CD4-positive, alpha-beta T cell (primary cell): ENCODE measurements at regions not wholly inside any gene's neighbourhood (a gene's known extent, or its start where the extent isn't known, plus 50 kb on each side); places are given as distances from the start of the nearest gene placed in this dataset.
"Not testable (repeated sequence)": the region's sequence is repeated elsewhere in the genome, so short reads cannot be mapped to it uniquely, and the experiment has no call there.

ENCODE experiments used
- ATAC-seq: fragments of 200-7000 bp; cut with Tn5 transposase; one replicate; pipeline ENCODE4 v1.10.0; 2022; ENCODE audit warnings: mild to moderate bottlenecking; ENCODE audit not compliant: poor library complexity
- CTCF ChIA-PET: fragments of 350-600 bp; sonication (Branson Sonifier 250); formaldehyde crosslinking; loops from one replicate; lab custom pipeline; 2021; ENCODE audit warnings: antibody characterized with exemption, inconsistent platforms; lab: Charles Lee
- POLR2A ChIA-PET: fragments of 350-600 bp; sonication (Branson Sonifier 250); formaldehyde crosslinking; loops from one replicate; lab custom pipeline; 2021; ENCODE audit warnings: antibody characterized with exemption, inconsistent platforms; lab: Charles Lee
- DNase-seq, 14 experiments: peaks; one replicate each; pipeline ENCODE4 v3.0.0-alpha.2; 2013 to 2020; ENCODE audit warnings: mixed read lengths in 2 of 14
- H3K27ac ChIP-seq, 2 donors: one replicate each; pipeline versions ENCODE4 v1.5.1 to v1.7.0; 2013; ENCODE audit warnings: low read length in 2 of 2, low read depth in 1 of 2, mild to moderate bottlenecking in 1 of 2
- H3K27me3 ChIP-seq, 2 experiments: 1 replicate in 1 of 2; 2 replicates in 1 of 2; pipeline versions ENCODE4 v1.6.1 to v1.7.0; 2013; ENCODE audit warnings: low read length in 2 of 2, control low read depth in 1 of 2, mild to moderate bottlenecking in 1 of 2, moderate library complexity in 1 of 2; ENCODE audit not compliant: insufficient read depth in 2 of 2, control insufficient read depth in 1 of 2
- H3K36me3 ChIP-seq: one replicate; pipeline ENCODE4 v1.6.1; 2013; ENCODE audit warnings: low read length, control low read depth; ENCODE audit not compliant: insufficient read depth
- H3K4me1 ChIP-seq: one replicate; pipeline ENCODE4 v1.6.1; 2013; ENCODE audit warnings: low read length, control low read depth; ENCODE audit not compliant: insufficient read depth
- H3K4me3 ChIP-seq: one replicate; pipeline ENCODE4 v1.5.1; 2013; ENCODE audit warnings: mild to moderate bottlenecking, low read length, moderate library complexity
- H3K9me3 ChIP-seq, 2 experiments: 1 replicate in 1 of 2; 2 replicates in 1 of 2; pipeline versions ENCODE4 v1.6.1 to v1.7.0; 2013; ENCODE audit warnings: low read length in 2 of 2, mild to moderate bottlenecking in 2 of 2, control low read depth in 1 of 2, moderate library complexity in 1 of 2; ENCODE audit not compliant: control insufficient read depth in 1 of 2, insufficient read depth in 1 of 2
- H3K27ac Mint-ChIP-seq: one replicate; pipeline ENCODE4 v1.8.0; 2020; ENCODE audit warnings: mixed read lengths
- H3K27me3 Mint-ChIP-seq: one replicate; pipeline ENCODE4 v1.8.0; 2021; ENCODE audit warnings: mixed read lengths
- H3K36me3 Mint-ChIP-seq: one replicate; pipeline ENCODE4 v1.8.0; 2021; ENCODE audit warnings: low read depth, mixed read lengths
- H3K4me1 Mint-ChIP-seq: one replicate; pipeline ENCODE4 v1.8.0; 2021; ENCODE audit warnings: low read depth, mixed read lengths
- H3K4me3 Mint-ChIP-seq: one replicate; pipeline ENCODE4 v1.8.0; 2020; ENCODE audit warnings: mild to moderate bottlenecking, mixed read lengths
- H3K9me3 Mint-ChIP-seq: one replicate; pipeline ENCODE4 v1.8.0; 2020; ENCODE audit warnings: mixed read lengths
- intact Hi-C, 2 experiments: fragments of 100-400 bp; cut with DNase I in 1 of 2; cut with micrococcal nuclease in 1 of 2; formaldehyde crosslinking; loops; one replicate each; pipeline versions ENCODE4 v1.15.1 to v1.9.0; 2023 to 2025; cut with DNase I, micrococcal nuclease
- TF ChIP-seq, protein P1 (sequence below): fragments of 200-600 bp; IDR thresholded peaks from one replicate; pipeline ENCODE4 v1.8.0; 2022; ENCODE audit warnings: antibody characterized with exemption, mild to moderate bottlenecking

DNA sequence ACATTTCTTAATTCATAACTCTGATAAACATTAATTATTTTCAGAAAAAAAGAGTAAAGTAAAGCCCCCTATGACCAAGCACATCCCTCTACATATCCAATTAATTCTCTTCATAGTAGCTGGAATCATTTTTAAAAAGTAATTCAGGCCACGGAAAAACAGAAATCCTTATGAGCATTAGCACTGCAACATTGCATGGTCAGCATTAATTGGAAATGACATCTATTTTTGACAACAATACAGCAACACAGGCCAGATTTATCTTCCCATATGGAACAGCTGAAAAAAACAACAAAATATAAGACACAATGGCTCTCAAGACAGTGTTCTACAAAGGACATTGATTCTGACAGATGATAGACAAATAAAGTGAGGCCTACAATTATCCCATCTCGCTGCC, 236.6 kb downstream of the TMA16 start:
- Histone ChIP-seq H3K9me3 (peaks cover 4% of the 10 kb centered on the region in 2 experiments), H3K27ac (no peak overlapping the region), H3K4me3 (no peak overlapping the region), H3K27me3 (no peaks in the 10 kb centered on the region), H3K4me1 (no peaks in the 10 kb centered on the region), H3K36me3 (no peaks in the 10 kb centered on the region)
- Mint-ChIP-seq H3K36me3 (no peaks in the 10 kb centered on the region), H3K27me3 (peaks cover 21% of the 10 kb centered on the region), H3K9me3 (no peaks in the 10 kb centered on the region), H3K27ac (no peak overlapping the region), H3K4me3 (no peak overlapping the region), H3K4me1 (no peaks in the 10 kb centered on the region)
- TF ChIP-seq, protein P1, sequence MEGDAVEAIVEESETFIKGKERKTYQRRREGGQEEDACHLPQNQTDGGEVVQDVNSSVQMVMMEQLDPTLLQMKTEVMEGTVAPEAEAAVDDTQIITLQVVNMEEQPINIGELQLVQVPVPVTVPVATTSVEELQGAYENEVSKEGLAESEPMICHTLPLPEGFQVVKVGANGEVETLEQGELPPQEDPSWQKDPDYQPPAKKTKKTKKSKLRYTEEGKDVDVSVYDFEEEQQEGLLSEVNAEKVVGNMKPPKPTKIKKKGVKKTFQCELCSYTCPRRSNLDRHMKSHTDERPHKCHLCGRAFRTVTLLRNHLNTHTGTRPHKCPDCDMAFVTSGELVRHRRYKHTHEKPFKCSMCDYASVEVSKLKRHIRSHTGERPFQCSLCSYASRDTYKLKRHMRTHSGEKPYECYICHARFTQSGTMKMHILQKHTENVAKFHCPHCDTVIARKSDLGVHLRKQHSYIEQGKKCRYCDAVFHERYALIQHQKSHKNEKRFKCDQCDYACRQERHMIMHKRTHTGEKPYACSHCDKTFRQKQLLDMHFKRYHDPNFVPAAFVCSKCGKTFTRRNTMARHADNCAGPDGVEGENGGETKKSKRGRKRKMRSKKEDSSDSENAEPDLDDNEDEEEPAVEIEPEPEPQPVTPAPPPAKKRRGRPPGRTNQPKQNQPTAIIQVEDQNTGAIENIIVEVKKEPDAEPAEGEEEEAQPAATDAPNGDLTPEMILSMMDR, result no peak
- ATAC-seq, result no peak
- intact Hi-C loops, result no loop called here
- ChIA-PET CTCF (no interaction called here), POLR2A (no interaction called here)
- DNase-seq, result no peak

DNA sequence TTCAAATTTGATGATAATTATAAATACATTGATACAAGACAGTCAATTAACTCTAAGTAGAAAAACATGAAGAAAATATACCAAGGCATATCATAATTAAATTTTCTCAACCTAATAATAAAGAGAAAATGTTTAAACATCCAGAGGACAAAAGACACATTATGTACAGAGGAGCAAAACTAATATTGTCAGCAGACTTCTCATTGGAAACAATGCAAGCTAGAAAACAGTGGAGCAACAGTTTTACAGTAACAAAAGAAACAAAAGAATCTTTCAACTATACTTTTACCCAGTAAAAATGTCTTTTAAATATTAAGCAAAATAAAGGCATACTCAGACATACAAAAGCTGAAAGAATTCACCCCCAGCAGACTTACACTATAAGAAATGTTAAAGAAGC, 238.0 kb downstream of the TMA16 start:
- H3K4me3 Mint-ChIP-seq, result no peak overlapping the region
- H3K4me1 ChIP-seq, result no peaks in the 10 kb centered on the region
- ChIA-PET POLR2A (no interaction called here), CTCF (no interaction called here)
- H3K4me3 ChIP-seq, result no peak overlapping the region
- H3K36me3 ChIP-seq, result no peaks in the 10 kb centered on the region
- peaks cover under 1 to 4% of the 10 kb centered on the region in 2 experiments for H3K9me3 ChIP-seq
- peaks cover 21% of the 10 kb centered on the region for H3K27me3 Mint-ChIP-seq
- H3K36me3 Mint-ChIP-seq, result no peaks in the 10 kb centered on the region
- H3K4me1 Mint-ChIP-seq, result no peaks in the 10 kb centered on the region
- TF ChIP-seq, protein P1, result no peak
- intact Hi-C loops, result no loop called here
- H3K27ac ChIP-seq, result no peak overlapping the region
- H3K27ac Mint-ChIP-seq, result no peak overlapping the region
- DNase-seq, result no peak
- ATAC-seq, result no peak
- no peaks in the 10 kb centered on the region for H3K9me3 Mint-ChIP-seq
- no peaks in the 10 kb centered on the region for H3K27me3 ChIP-seq

DNA sequence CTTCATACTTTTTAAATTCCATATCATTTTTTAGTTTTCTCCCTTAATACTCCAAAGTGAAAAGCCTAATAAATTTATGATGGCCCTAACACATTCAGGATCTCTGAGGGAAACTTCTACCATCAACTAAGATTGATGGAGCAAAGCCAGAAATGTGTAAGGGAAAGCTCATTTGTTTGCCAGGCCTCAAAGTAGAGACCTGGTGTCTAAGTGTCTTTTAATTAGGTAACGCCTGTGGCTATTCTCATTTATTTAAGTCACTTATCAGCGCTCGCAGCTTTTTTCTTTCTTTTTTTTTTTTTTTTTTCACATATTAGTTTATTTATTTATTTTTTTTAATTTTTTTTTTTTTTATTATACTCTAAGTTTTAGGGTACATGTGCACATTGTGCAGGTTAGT, 242.4 kb downstream of the TMA16 start:
- no peaks in the 10 kb centered on the region for H3K27me3 ChIP-seq
- intact Hi-C loops, result no loop called here
- DNase-seq (no peak), ATAC-seq (no peak)
- no peak overlapping the region for H3K27ac ChIP-seq
- Mint-ChIP-seq H3K27me3 (no peaks in the 10 kb centered on the region), H3K9me3 (no peaks in the 10 kb centered on the region), H3K27ac (no peak overlapping the region), H3K4me1 (no peaks in the 10 kb centered on the region), H3K4me3 (no peak overlapping the region), H3K36me3 (no peaks in the 10 kb centered on the region)
- no peak overlapping the region for H3K4me3 ChIP-seq
- no peaks in the 10 kb centered on the region for H3K36me3 ChIP-seq
- no peaks in the 10 kb centered on the region for H3K4me1 ChIP-seq
- TF ChIP-seq, protein P1, result no peak
- H3K9me3 ChIP-seq, result no peaks in the 10 kb centered on the region
- ChIA-PET POLR2A (interaction anchor here (0.7 kb wide), 1 partner anchor 8 kb away, joined by 3 read pairs; no protein-coding TSS in a partner anchor), CTCF (no interaction called here)

DNA sequence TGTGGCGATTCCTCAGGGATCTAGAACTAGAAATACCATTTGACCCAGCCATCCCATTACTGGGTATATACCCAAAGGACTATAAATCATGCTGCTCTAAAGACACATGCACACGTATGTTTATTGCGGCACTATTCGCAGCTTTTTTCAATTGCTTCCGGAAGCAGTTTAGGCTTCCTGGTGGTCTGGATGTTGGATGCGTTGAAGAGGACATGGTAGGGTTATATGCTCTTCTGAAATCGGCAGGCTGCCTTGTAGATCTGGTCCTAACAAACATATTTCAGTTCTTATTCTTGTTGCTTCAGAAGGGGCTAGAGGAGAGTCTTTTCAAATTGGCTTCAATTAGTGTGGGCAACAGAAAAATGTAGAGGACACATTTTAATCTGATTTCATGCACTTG, 243.4 kb downstream of the TMA16 start:
- H3K36me3 Mint-ChIP-seq, intact Hi-C loops, H3K36me3 ChIP-seq, CTCF ChIA-PET, H3K27me3 ChIP-seq, H3K4me1 Mint-ChIP-seq, H3K4me1 ChIP-seq, H3K27me3 Mint-ChIP-seq, H3K27ac Mint-ChIP-seq, H3K4me3 ChIP-seq, DNase-seq, H3K4me3 Mint-ChIP-seq, H3K27ac ChIP-seq, H3K9me3 ChIP-seq, POLR2A ChIA-PET, H3K9me3 Mint-ChIP-seq, ATAC-seq: not testable (repeated sequence)
